Activated naive CD4-positive, alpha-beta T cell treated with anti-CD3 and anti-CD28 coated beads, Interleukin-2, amount 50 U/mL, for 72 hours (primary cell): ENCODE measurements at regions not wholly inside any gene's neighbourhood (a gene's known extent, or its start where the extent isn't known, plus 50 kb on each side); places are given as distances from the start of the nearest gene placed in this dataset.

Experiments used
- ATAC-seq, 2 donors: fragments of 150-1000 bp; cut with Tn5 transposase; 2 replicates each; pipeline ENCODE4 v1.10.0; 2021; ENCODE audit warnings: mild to moderate bottlenecking in 2 of 2, moderate library complexity in 2 of 2
- DNase-seq, 2 donors: peaks; one replicate each; pipeline ENCODE4 v3.0.0; 2021 to 2022; ENCODE audit warnings: low spot score in 2 of 2
- H3K27ac Mint-ChIP-seq, 2 donors: one replicate each; pipeline ENCODE4 v1.8.0; 2022; ENCODE audit warnings: mild to moderate bottlenecking in 2 of 2, mixed read lengths in 2 of 2
- H3K36me3 Mint-ChIP-seq, 2 donors: one replicate each; pipeline ENCODE4 v1.8.0; 2022; ENCODE audit warnings: mixed read lengths in 2 of 2
- H3K9me3 Mint-ChIP-seq, 2 donors: one replicate each; pipeline ENCODE4 v1.8.0; 2022; ENCODE audit warnings: mixed read lengths in 2 of 2

GRCh38 chr20:50242548-50242862 lies 51.9 kb downstream of the CEBPB start:
- DNase-seq: no peak
- Mint-ChIP-seq H3K36me3 (no peaks in the 10 kb centered on the region), H3K27ac (no peak overlapping the region), H3K9me3 (no peaks in the 10 kb centered on the region)
- no peak for ATAC-seq

GRCh38 chr20:50242863-50243609 lies 52.4 kb downstream of the CEBPB start:
- ATAC-seq: no peak

DNA sequence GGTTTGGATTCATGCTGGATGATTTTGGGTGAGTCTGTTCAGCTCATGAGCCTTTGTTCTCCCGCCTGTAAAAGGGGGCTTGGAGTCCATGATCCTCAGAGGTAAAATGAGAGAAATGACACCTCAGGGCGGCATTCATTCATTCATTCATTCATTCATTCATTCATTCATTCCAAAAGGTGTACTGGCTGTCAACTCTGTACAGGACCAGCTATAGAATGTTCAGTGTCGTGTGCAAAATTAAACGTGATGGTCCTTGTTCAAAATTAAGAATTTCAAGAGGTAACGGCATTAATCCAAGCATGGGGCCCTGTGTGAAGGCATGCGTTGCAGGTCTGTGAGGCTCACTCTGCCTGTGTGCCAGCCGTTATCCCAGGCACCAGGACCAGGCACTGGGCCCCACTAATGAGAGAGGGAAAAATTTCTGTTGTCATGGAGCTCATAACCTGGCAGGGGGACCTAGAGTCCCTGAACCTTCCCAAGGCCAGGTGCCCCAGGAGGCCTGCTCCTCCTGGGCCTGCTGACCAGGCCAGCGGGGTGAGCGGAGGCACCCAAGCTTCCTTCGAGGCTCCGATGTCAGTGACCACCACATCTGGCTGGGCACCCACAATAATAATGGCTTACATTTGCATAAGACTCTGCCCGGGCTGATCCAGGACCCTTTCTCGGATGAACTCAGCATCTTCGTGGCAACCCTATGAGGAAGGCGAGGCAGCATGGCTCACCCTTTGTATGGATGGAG lies 53.2 kb downstream of the CEBPB start:
- ATAC-seq (no peak), DNase-seq (no peak)
- Mint-ChIP-seq H3K27ac (no peak overlapping the region), H3K36me3 (no peaks in the 10 kb centered on the region), H3K9me3 (no peaks in the 10 kb centered on the region)

More at GRCh38 chr20:50242863-50243609, 52.4 kb downstream of the CEBPB start:
- H3K36me3 Mint-ChIP-seq: no peaks in the 10 kb centered on the region
- DNase-seq: no peak
- no peak overlapping the region for H3K27ac Mint-ChIP-seq
- no peaks in the 10 kb centered on the region for H3K9me3 Mint-ChIP-seq

GRCh38 chr20:50244352-50245149 lies 53.9 kb downstream of the CEBPB start:
- H3K9me3 Mint-ChIP-seq: no peaks in the 10 kb centered on the region
- no peaks in the 10 kb centered on the region for H3K36me3 Mint-ChIP-seq
- ATAC-seq (no peak), DNase-seq (no peak)
- no peak overlapping the region for H3K27ac Mint-ChIP-seq

- ATAC-seq (no peak), DNase-seq (no peak)
- Mint-ChIP-seq H3K27ac (peak overlapping the region in 1 of 2 donors; percentile 67), H3K36me3 (no peaks in the 10 kb centered on the region), H3K9me3 (no peaks in the 10 kb centered on the region)
These were observed 55.1 kb downstream of the CEBPB start for GRCh38 chr20:50245498-50246366.

DNA sequence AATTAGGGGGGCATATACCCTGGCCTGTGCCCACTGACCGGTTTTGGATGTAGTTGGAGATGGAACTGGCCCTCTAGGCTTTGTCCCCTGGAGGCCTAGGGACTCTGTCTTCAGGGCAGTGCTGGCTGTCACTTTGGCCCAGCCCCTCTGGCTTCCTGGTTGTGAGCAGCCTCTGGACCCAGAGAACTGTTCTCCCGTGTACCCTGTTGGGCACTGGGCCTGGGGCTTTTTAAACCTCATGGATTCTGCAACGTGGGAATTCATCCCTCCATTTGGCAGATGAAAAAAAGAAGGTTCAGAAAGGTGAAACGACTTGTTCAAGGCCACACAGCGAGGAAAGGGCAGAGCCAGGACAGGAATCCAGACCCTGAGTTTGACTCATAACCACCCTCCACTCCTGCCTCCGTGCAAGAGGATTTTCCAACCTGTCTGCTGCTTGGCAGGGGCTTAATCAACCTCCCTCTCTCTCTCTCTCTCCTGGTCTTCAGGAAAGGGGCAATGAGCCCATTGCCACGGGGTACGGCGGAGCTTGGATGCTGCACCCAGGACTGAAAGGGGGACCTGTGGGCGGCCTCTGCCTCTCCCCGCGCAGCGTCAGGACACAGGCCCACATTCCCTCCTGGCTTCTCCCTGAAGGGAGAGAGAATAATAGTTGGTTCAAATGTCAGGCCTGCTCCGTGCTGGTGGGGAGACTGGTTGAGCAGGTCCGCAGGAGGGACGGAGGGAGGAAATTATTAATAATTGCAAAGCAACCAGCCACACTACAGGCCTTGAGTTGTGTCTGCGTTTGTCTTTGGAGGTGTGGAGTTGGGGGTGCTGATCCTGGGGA lies 56.0 kb downstream of the CEBPB start:
- H3K36me3 Mint-ChIP-seq: no peaks in the 10 kb centered on the region
- DNase-seq (no peak), ATAC-seq (no peak)
- no peaks in the 10 kb centered on the region for H3K9me3 Mint-ChIP-seq
- H3K27ac Mint-ChIP-seq: no peak overlapping the region

DNA sequence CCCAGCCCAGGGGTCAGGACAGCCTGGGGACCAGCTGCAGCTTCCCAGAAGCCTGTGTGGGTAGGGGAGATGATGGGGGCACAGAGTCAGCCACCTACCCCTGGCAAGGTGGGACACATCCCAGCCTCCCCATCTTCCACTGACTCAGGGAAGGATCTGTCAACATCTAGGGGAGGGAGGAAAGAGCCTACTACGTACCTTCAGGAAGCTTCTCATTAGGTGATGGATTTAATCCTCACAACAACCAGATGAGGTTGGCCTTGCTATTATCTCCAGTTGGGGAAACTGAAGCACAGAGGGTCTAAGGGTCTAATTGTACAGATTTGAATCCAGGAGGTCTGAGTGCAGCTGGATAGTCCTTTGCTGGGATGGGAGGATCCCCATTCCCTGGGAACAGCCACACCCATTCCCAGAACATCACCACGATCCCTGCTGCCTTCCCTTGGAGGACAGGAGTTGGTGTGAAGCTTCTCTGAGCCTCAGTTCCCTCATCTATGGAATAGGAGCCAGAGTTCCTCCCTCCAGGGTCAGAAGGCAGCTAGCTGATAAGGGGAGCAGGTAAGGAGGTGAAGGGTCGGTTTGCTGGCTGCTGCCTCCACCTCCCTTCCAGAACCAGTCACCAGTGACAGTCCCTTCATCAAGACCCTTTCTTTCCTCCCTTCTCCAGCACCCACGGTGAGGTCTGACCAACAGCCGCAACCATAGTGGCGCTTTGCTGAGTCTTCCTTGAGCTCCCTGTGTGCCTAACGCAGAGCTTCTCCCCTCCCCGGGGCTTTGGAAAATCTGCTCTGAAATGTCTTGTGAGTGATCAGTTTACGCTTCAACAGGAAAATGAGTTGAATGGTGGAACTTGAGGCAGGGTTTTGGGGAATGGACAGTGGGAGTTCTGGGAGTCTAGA lies 56.8 kb downstream of the CEBPB start:
- H3K36me3 Mint-ChIP-seq: no peaks in the 10 kb centered on the region
- ATAC-seq: no peak
- no peak for DNase-seq
- no peaks in the 10 kb centered on the region for H3K9me3 Mint-ChIP-seq
- H3K27ac Mint-ChIP-seq: no peak overlapping the region

GRCh38 chr20:50248104-50248641 lies 57.5 kb downstream of the CEBPB start:
- H3K9me3 Mint-ChIP-seq: no peaks in the 10 kb centered on the region
- H3K36me3 Mint-ChIP-seq: no peaks in the 10 kb centered on the region
- no peak overlapping the region for H3K27ac Mint-ChIP-seq
- DNase-seq: no peak
- ATAC-seq: no peak

- H3K27ac Mint-ChIP-seq: peak overlapping the region in 1 of 2 donors; percentile 2
- DNase-seq (no peak), ATAC-seq (no peak)
- H3K36me3 Mint-ChIP-seq: no peaks in the 10 kb centered on the region
- H3K9me3 Mint-ChIP-seq: no peaks in the 10 kb centered on the region
These were observed 59.1 kb downstream of the CEBPB start for GRCh38 chr20:50249447-50250388.

GRCh38 chr20:50250679-50251382 lies 60.2 kb downstream of the CEBPB start:
- Mint-ChIP-seq H3K9me3 (no peaks in the 10 kb centered on the region), H3K27ac (peak overlapping the region in 1 of 2 donors; percentile 29), H3K36me3 (no peaks in the 10 kb centered on the region)
- no peak for ATAC-seq
- DNase-seq: no peak

DNA sequence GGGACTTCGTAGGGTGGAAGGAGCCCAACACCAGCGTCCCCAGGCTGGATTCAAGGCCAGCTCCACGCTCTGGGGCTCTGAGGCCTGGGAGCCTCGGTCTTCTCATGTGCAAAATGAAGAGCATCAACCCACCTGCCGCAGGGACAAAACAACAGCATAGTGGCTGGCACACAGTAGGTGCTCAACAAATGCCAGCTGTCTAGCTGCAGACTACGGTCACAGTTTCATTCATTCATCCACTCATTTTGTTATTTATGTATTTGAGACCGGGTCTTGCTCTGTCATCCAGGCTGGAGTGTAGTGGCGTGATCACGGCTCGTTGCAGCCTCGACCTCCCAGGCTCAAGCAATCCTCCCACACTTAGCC lies 60.7 kb downstream of the CEBPB start:
- no peak for ATAC-seq
- H3K36me3 Mint-ChIP-seq: no peaks in the 10 kb centered on the region
- H3K9me3 Mint-ChIP-seq: no peaks in the 10 kb centered on the region
- no peak for DNase-seq
- peak overlapping the region in 1 of 2 donors; percentile 29 for H3K27ac Mint-ChIP-seq

GRCh38 chr20:50251992-50252511 lies 61.4 kb downstream of the CEBPB start:
- H3K27ac Mint-ChIP-seq: peak overlapping the region; percentile 4 to 22
- H3K9me3 Mint-ChIP-seq: no peaks in the 10 kb centered on the region
- ATAC-seq: no peak
- H3K36me3 Mint-ChIP-seq: no peaks in the 10 kb centered on the region
- DNase-seq: no peak

DNA sequence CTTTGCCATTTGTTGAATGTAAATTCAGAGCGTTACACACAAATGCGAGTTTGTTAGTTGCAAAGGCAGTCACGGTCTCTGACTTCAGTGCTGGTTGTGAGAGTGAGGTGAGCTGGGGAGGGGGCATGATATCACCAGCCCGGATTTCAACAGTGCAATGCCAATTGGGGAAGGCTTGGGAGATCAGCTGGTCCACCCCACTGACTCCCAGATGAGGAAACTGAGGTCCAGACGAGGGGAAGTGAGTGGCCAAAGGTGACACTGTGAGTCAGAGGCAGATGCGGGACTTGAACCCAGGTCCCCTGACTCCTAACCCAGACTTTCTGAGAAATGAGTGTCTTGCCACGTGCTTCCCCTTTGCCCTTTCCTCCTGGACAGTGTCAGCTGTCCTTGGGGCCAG lies 62.1 kb downstream of the CEBPB start:
- Mint-ChIP-seq H3K27ac (peak overlapping the region in 1 of 2 donors; percentile 4), H3K9me3 (no peaks in the 10 kb centered on the region), H3K36me3 (no peaks in the 10 kb centered on the region)
- peak in 1 of 2 donors; percentile 26 for ATAC-seq
- no peak for DNase-seq
